HG03342 (cell line): ENCODE measurements at regions not wholly inside any gene's neighbourhood (a gene's known extent, or its start where the extent isn't known, plus 50 kb on each side); places are given as distances from the start of the nearest gene placed in this dataset.
"Not testable (repeated sequence)": the region's sequence is repeated elsewhere in the genome, so short reads cannot be mapped to it uniquely, and the experiment has no call there.

Experiments used
- ATAC-seq: cut with Tn5 transposase; IDR thresholded peaks from one replicate; pipeline ENCODE4 v1.9.1; 2021; ENCODE audit warnings: mild to moderate bottlenecking, moderate library complexity; ENCODE audit not compliant: unreplicated experiment

GRCh38 chr16:17031484-17032268, 439.1 kb downstream of the XYLT1 start:
- ATAC-seq: no peak

- no peak for ATAC-seq
These were observed 438.4 kb downstream of the XYLT1 start for GRCh38 chr16:17032332-17032731.

GRCh38 chr16:17034477-17035252, 436.1 kb downstream of the XYLT1 start:
- ATAC-seq: no peak

DNA sequence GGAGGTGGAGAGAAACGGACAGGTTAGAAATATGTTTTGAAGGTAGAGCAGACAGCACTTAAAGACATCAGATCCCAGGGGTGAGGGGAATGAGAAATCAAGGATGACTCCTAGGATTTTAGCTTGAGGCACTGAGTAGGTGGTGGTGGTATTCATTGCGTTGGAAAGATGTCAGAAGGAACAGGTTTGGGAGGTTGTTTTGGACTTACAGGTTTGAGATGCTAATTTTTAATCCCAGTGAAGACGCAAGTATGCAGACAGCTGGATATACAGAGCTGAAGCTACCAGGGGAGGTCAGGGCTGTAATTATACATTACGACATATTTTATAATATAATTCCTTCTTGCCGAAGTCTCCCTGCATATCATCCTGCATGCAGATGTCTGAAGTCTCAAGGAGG, 433.3 kb downstream of the XYLT1 start:
- ATAC-seq: no peak

DNA sequence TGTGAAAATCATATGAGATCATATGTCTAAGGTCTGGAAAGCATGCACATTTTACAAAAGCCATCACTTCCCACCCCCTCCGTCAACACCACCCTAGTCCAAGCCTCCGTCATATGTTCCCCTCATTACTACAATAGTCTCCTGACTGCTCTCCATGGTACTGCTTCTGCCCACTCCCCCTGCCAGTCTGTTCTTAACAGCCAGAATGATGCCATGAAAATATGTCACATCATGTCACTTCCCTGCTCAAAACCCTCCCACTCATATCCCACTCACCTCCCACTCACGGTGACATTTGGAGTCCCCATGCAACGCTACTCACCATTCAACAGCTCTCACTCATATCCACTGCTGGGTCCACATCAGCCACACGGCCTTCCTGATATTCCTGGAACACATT, 432.3 kb downstream of the XYLT1 start:
- no peak for ATAC-seq

GRCh38 chr16:17049109-17049508, 421.7 kb downstream of the XYLT1 start:
- not testable (repeated sequence) for ATAC-seq

GRCh38 chr16:17050468-17050867, 420.3 kb downstream of the XYLT1 start:
- ATAC-seq: no peak
